ENCODE measurements at regions not wholly inside any gene's neighbourhood (a gene's known extent, or its start where the extent isn't known, plus 50 kb on each side); places are given as distances from the start of the nearest gene placed in this dataset.

DNA sequence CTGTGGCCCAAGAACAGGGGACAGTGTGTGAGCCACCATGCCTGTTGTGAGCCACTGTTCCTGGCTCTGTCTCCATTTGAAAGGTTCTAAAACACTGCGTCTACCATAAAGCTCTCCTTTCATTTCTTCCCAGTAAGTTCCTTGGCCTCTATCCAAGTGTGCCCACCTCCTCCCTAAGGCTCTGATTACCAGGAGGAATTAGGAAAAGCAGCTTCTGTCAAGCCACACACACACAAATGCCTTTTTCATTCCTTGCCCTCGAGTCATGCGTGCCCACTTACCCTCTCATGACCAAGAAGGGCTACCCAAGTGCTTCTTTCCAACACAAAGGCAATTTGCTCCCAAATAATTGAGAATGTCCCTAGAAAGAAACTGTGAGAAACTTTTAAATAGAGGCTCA is 70.8 kb upstream of the PARD3 start:
- TF ChIP-seq EZH2 (IDR thresholded peaks at IDR 0.05; ENCODE audit: borderline replicate concordance, low read depth, low read length, poor library complexity, severe bottlenecking), result no peak
- TF ChIP-seq, protein P1, sequence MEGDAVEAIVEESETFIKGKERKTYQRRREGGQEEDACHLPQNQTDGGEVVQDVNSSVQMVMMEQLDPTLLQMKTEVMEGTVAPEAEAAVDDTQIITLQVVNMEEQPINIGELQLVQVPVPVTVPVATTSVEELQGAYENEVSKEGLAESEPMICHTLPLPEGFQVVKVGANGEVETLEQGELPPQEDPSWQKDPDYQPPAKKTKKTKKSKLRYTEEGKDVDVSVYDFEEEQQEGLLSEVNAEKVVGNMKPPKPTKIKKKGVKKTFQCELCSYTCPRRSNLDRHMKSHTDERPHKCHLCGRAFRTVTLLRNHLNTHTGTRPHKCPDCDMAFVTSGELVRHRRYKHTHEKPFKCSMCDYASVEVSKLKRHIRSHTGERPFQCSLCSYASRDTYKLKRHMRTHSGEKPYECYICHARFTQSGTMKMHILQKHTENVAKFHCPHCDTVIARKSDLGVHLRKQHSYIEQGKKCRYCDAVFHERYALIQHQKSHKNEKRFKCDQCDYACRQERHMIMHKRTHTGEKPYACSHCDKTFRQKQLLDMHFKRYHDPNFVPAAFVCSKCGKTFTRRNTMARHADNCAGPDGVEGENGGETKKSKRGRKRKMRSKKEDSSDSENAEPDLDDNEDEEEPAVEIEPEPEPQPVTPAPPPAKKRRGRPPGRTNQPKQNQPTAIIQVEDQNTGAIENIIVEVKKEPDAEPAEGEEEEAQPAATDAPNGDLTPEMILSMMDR (conservative IDR thresholded peaks at IDR 0.05; ENCODE audit: low read depth, low read length), result no peak
- no TSS peak for BruUV-seq (replicated peaks)
- Histone ChIP-seq H3K27ac (ENCODE audit: low read depth, low read length, poor library complexity, severe bottlenecking) (no peak overlapping the region), H3K27me3 (replicated peaks; ENCODE audit: insufficient read depth, low read depth, low read length, poor library complexity) (no peaks in the 10 kb centered on the region), H3K36me3 (ENCODE audit: insufficient read depth, low read length, poor library complexity, severe bottlenecking) (no peaks in the 10 kb centered on the region), H3K4me3 (ENCODE audit: low read depth, low read length, poor library complexity, severe bottlenecking) (no peak overlapping the region), H3K4me1 (ENCODE audit: insufficient read depth, low read length, poor library complexity, severe bottlenecking) (no peaks in the 10 kb centered on the region), H3K9me3 (ENCODE audit: low read depth, low read length, poor library complexity, severe bottlenecking) (no peaks in the 10 kb centered on the region)
- DNase-seq (ENCODE audit: low spot score), result no peak
- intact Hi-C loops (cut with micrococcal nuclease; ENCODE audit: unreplicated experiment), result no loop called here
- ChIA-PET POLR2A (ENCODE audit: low non-redundant PET) (no interaction called here), CTCF (no interaction called here)

DNA sequence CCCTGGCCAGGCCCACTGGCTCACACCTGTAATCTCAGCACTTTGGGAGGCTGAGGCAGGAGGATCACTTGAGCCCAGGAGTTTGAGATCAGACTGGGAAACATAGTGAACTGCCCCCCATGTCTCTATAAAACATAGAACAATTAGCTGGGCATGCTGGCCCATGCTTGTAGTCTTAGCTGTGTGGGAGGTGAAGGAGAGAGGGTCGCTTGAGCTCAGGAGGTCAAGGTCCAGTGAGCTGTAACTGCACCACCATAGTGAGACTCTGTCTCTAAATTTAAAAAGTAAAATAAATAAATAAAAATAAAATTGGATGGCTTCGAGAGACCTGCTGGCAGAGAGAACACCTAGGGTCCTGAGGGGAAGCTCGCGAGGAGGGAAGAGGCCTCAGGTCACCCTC is 69.9 kb upstream of the PARD3 start:
- Histone ChIP-seq H3K36me3 (ENCODE audit: insufficient read depth, low read length, poor library complexity, severe bottlenecking) (no peaks in the 10 kb centered on the region), H3K27me3 (replicated peaks; ENCODE audit: insufficient read depth, low read depth, low read length, poor library complexity) (no peaks in the 10 kb centered on the region), H3K4me1 (ENCODE audit: insufficient read depth, low read length, poor library complexity, severe bottlenecking) (no peaks in the 10 kb centered on the region), H3K9me3 (ENCODE audit: low read depth, low read length, poor library complexity, severe bottlenecking) (no peaks in the 10 kb centered on the region), H3K4me3 (ENCODE audit: low read depth, low read length, poor library complexity, severe bottlenecking) (no peak overlapping the region), H3K27ac (ENCODE audit: low read depth, low read length, poor library complexity, severe bottlenecking) (no peak overlapping the region)
- BruUV-seq (replicated peaks), result no TSS peak
- DNase-seq (ENCODE audit: low spot score), result no peak
- ChIA-PET CTCF (no interaction called here), POLR2A (ENCODE audit: low non-redundant PET) (no interaction called here)
- intact Hi-C loops (cut with micrococcal nuclease; ENCODE audit: unreplicated experiment), result no loop called here
- no peak for TF ChIP-seq EZH2 (IDR thresholded peaks at IDR 0.05; ENCODE audit: borderline replicate concordance, low read depth, low read length, poor library complexity, severe bottlenecking)
- TF ChIP-seq, protein P1 (conservative IDR thresholded peaks at IDR 0.05; ENCODE audit: low read depth, low read length), result no peak

DNA sequence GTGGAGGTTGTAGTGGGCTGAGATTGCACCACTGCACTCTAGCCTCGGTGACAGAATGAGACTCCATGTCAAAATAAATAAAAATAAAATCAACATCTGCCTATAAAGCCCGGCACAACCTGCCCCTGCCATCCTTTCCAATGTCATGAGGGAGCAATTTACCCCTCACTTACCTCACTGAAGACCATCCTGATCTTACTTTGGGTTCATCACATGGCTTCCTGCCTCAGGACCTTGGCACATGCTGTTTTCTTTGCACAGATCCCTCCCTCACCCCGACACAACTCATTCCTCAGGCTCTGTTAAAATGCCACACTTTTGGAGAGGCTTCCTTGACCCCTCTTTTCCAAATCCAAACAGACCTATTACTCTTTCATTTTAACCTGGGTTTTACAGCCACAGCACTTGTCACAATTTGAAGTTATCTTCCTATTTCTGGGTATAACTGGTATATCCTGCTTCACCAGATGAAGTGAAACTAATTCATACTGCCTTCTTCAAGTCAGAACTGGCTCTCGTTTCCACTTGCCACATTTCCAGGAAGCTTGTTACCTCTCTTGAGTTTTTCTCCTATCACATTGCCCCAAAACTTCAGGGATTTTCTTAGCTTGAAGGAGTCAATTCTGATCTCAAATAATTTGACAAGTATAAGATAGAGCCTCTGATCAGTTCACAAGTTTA is 69.3 kb upstream of the PARD3 start:
- ChIA-PET POLR2A (ENCODE audit: low non-redundant PET) (no interaction called here), CTCF (no interaction called here)
- no peak overlapping the region for H3K4me3 ChIP-seq (ENCODE audit: low read depth, low read length, poor library complexity, severe bottlenecking)
- H3K27me3 ChIP-seq (replicated peaks; ENCODE audit: insufficient read depth, low read depth, low read length, poor library complexity), result no peaks in the 10 kb centered on the region
- TF ChIP-seq EZH2 (IDR thresholded peaks at IDR 0.05; ENCODE audit: borderline replicate concordance, low read depth, low read length, poor library complexity, severe bottlenecking), result no peak
- TF ChIP-seq, protein P1 (conservative IDR thresholded peaks at IDR 0.05; ENCODE audit: low read depth, low read length), result no peak
- H3K4me1 ChIP-seq (ENCODE audit: insufficient read depth, low read length, poor library complexity, severe bottlenecking), result no peaks in the 10 kb centered on the region
- BruUV-seq (replicated peaks), result no TSS peak
- no peak overlapping the region for H3K27ac ChIP-seq (ENCODE audit: low read depth, low read length, poor library complexity, severe bottlenecking)
- H3K36me3 ChIP-seq (ENCODE audit: insufficient read depth, low read length, poor library complexity, severe bottlenecking), result no peaks in the 10 kb centered on the region
- intact Hi-C loops (cut with micrococcal nuclease; ENCODE audit: unreplicated experiment), result no loop called here
- H3K9me3 ChIP-seq (ENCODE audit: low read depth, low read length, poor library complexity, severe bottlenecking), result no peaks in the 10 kb centered on the region
- no peak for DNase-seq (ENCODE audit: low spot score)
